Chondrocyte (in vitro differentiated cells): ENCODE measurements at regions not wholly inside any gene's neighbourhood (a gene's known extent, or its start where the extent isn't known, plus 50 kb on each side); places are given as distances from the start of the nearest gene placed in this dataset.
A peak's percentile ranks its signal among the peaks of the same experiment; 100 is the strongest.

Experiments used
- DNase-seq: peaks from one replicate; pipeline ENCODE4 v3.0.0; 2021; ENCODE audit warnings: mixed read lengths, low spot score
- H3K27ac Mint-ChIP-seq: one replicate; pipeline ENCODE4 v1.8.0; 2021; ENCODE audit warnings: mild to moderate bottlenecking, moderate library complexity, mixed read lengths; ENCODE audit not compliant: unreplicated experiment
- H3K27me3 Mint-ChIP-seq: 2 replicates; pipeline ENCODE4 v1.8.0; 2021; ENCODE audit warnings: low read depth, mixed read lengths
- H3K36me3 Mint-ChIP-seq: 2 replicates; pipeline ENCODE4 v1.8.0; 2021; ENCODE audit warnings: low read depth, mixed read lengths
- H3K4me1 Mint-ChIP-seq: 2 replicates; pipeline ENCODE4 v1.8.0; 2021; ENCODE audit warnings: low read depth, mild to moderate bottlenecking, mixed read lengths
- H3K4me3 Mint-ChIP-seq: one replicate; pipeline ENCODE4 v1.8.0; 2021; ENCODE audit warnings: mild to moderate bottlenecking, moderate library complexity, mixed read lengths; ENCODE audit not compliant: unreplicated experiment
- H3K9me3 Mint-ChIP-seq: 2 replicates; pipeline ENCODE4 v1.8.0; 2021; ENCODE audit warnings: low read depth, mixed read lengths
- TF ChIP-seq, protein P1 (sequence below): fragments of 200-600 bp; sonication (generic); IDR thresholded peaks from 2 replicates; pipeline ENCODE4 v1.5.0; 2021; ENCODE audit warnings: antibody characterized with exemption, mild to moderate bottlenecking, moderate library complexity

DNA sequence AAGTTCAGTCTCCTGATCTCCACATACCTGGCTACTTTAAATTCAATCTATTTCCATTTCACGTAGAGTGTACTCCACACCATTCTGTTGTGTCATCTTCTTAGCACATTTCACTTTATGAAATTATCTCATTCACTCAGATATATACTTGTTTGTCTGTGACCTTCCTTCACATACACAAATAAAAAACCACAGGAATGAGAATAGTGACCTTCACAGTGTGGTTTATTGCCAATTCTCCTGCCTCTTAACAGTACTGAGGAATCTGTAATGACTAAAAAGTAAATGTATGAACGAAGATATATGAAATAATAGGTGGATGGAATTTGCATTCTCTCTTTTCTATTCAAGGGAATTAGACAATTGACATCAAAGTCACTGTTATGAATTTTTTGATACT, 183.9 kb upstream of the PCDH7 start:
- DNase-seq = no peak

GRCh38 chr4:30537456-30537855, 182.7 kb upstream of the PCDH7 start:
- H3K27ac Mint-ChIP-seq = peak overlapping the region; percentile 15
- H3K27me3 Mint-ChIP-seq = no peaks in the 10 kb centered on the region
- H3K4me1 Mint-ChIP-seq = peaks cover 28% of the 10 kb centered on the region
- TF ChIP-seq, protein P1, sequence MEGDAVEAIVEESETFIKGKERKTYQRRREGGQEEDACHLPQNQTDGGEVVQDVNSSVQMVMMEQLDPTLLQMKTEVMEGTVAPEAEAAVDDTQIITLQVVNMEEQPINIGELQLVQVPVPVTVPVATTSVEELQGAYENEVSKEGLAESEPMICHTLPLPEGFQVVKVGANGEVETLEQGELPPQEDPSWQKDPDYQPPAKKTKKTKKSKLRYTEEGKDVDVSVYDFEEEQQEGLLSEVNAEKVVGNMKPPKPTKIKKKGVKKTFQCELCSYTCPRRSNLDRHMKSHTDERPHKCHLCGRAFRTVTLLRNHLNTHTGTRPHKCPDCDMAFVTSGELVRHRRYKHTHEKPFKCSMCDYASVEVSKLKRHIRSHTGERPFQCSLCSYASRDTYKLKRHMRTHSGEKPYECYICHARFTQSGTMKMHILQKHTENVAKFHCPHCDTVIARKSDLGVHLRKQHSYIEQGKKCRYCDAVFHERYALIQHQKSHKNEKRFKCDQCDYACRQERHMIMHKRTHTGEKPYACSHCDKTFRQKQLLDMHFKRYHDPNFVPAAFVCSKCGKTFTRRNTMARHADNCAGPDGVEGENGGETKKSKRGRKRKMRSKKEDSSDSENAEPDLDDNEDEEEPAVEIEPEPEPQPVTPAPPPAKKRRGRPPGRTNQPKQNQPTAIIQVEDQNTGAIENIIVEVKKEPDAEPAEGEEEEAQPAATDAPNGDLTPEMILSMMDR = no peak
- no peak for DNase-seq
- no peaks in the 10 kb centered on the region for H3K36me3 Mint-ChIP-seq
- H3K9me3 Mint-ChIP-seq = peaks cover 2% of the 10 kb centered on the region
- no peak overlapping the region for H3K4me3 Mint-ChIP-seq

More for the DNA sequence above, 183.9 kb upstream of the PCDH7 start:
- TF ChIP-seq, protein P1 = no peak
- Mint-ChIP-seq H3K27ac (no peak overlapping the region), H3K36me3 (no peaks in the 10 kb centered on the region), H3K4me3 (no peak overlapping the region), H3K27me3 (no peaks in the 10 kb centered on the region), H3K4me1 (peaks cover 28% of the 10 kb centered on the region), H3K9me3 (peaks cover 2% of the 10 kb centered on the region)

DNA sequence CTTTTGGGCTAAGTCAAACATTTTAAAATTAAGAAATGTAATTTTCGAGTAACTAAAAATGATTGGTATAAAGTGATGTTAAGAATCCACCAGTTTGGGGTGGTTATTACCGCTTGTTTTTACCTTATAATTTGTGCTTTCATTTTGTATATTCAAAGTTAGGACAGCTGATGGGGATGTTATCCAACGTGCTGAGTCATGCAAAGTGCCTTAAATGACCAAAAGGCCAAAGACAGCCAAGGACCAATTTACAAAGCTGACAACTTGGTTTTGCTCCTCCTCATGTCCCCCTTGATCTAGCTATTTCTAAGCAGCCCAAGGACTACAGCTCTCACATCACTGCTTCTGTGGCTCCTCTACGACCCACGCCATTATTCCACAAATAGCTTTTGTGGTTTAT, 181.4 kb upstream of the PCDH7 start:
- Mint-ChIP-seq H3K4me1 (peaks cover 28% of the 10 kb centered on the region), H3K27me3 (no peaks in the 10 kb centered on the region), H3K27ac (no peak overlapping the region), H3K36me3 (no peaks in the 10 kb centered on the region), H3K9me3 (peaks cover 2% of the 10 kb centered on the region), H3K4me3 (no peak overlapping the region)
- TF ChIP-seq, protein P1 = no peak
- DNase-seq = no peak

DNA sequence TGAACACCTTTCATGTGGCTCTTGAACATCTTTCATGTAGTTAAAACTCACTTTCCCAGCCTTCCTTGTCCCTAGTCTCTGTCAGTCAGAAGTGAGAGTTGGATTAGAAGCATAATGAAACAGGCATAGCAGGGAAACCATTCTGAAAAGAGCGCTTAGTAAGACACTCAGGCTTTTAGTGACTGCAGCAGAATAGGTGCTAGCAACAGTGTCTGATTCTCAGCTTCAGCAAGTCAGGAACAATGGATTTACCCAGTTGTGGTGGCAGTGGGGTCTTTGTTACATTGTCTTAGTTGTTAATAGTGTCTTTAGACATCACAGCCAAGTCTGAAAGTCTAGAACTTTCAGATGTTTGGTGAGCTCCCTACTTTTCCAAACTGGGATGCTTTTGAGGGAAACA, 177.1 kb upstream of the PCDH7 start:
- H3K27ac Mint-ChIP-seq = no peak overlapping the region
- H3K27me3 Mint-ChIP-seq = no peaks in the 10 kb centered on the region
- H3K4me1 Mint-ChIP-seq = peaks cover 7% of the 10 kb centered on the region
- no peak overlapping the region for H3K4me3 Mint-ChIP-seq
- TF ChIP-seq, protein P1 = no peak
- H3K9me3 Mint-ChIP-seq = peaks cover 2% of the 10 kb centered on the region
- no peak for DNase-seq
- no peaks in the 10 kb centered on the region for H3K36me3 Mint-ChIP-seq

- Mint-ChIP-seq H3K36me3 (no peaks in the 10 kb centered on the region), H3K27ac (no peak overlapping the region), H3K27me3 (no peaks in the 10 kb centered on the region), H3K4me3 (no peak overlapping the region), H3K4me1 (no peaks in the 10 kb centered on the region), H3K9me3 (no peaks in the 10 kb centered on the region)
- TF ChIP-seq, protein P1 = no peak
- DNase-seq = no peak
Observed at GRCh38 chr4:30553151-30553550, 167.0 kb upstream of the PCDH7 start.
